Upper lobe of left lung (tissue), 4 donors: ENCODE measurements at regions not wholly inside any gene's neighbourhood (a gene's known extent, or its start where the extent isn't known, plus 50 kb on each side); places are given as distances from the start of the nearest gene placed in this dataset.

Experiments
- CTCF ChIP-seq, 6 experiments: fragments of 450-650 bp in 4 of 6; fragments of 200-600 bp in 2 of 6; sonication (generic) in 2 of 6; IDR thresholded peaks; one replicate each; pipeline ENCODE4 v1.5.1; 2016 to 2019; ENCODE audit warnings: antibody characterized with exemption in 6 of 6
- EP300 ChIP-seq, 4 donors: sonication (generic); formaldehyde crosslinking; IDR thresholded peaks; one replicate each; pipeline ENCODE4 v1.5.1; 2017; ENCODE audit warnings: antibody characterized with exemption in 4 of 4, control low read depth in 2 of 4
- POLR2A ChIP-seq, 4 donors: fragments of 450-650 bp; IDR thresholded peaks; one replicate each; pipeline ENCODE4 v1.5.1; 2016 to 2017; ENCODE audit warnings: antibody characterized with exemption in 4 of 4, mild to moderate bottlenecking in 2 of 4

GRCh38 chr7:152485826-152486225, 50.0 kb upstream of the KMT2C start:
- no peak for TF ChIP-seq POLR2A (IDR thresholded peaks at IDR 0.05)
- no peak for TF ChIP-seq EP300 (IDR thresholded peaks at IDR 0.05)
- no peak for TF ChIP-seq CTCF (IDR thresholded peaks at IDR 0.05)
